ENCODE measurements at regions not wholly inside any gene's neighbourhood (a gene's known extent, or its start where the extent isn't known, plus 50 kb on each side); places are given as distances from the start of the nearest gene placed in this dataset.

GRCh38 chr4:117466388-117466787 lies 381.0 kb upstream of the TRAM1L1 start:
- DNase-seq (ENCODE audit: low read depth, low spot score), result no peak
- TF ChIP-seq CTCF (IDR thresholded peaks at IDR 0.05; ENCODE audit: low read depth, low read length), result no peak
- Histone ChIP-seq H3K9me3 (ENCODE audit: control insufficient read depth, insufficient read depth, low read length) (no peaks in the 10 kb centered on the region), H3K27me3 (ENCODE audit: control insufficient read depth, insufficient read depth, low read length) (no peaks in the 10 kb centered on the region), H3K27ac (ENCODE audit: low read depth, low read length) (no peak overlapping the region), H3K4me3 (ENCODE audit: low read depth, low read length) (no peak overlapping the region)
- ChIA-PET POLR2A (no interaction called here), CTCF (no interaction called here)

GRCh38 chr4:117467404-117467803 lies 382.0 kb upstream of the TRAM1L1 start:
- POLR2A ChIA-PET, result no interaction called here
- no peaks in the 10 kb centered on the region for H3K27me3 ChIP-seq (ENCODE audit: control insufficient read depth, insufficient read depth, low read length)
- no peak overlapping the region for H3K4me3 ChIP-seq (ENCODE audit: low read depth, low read length)
- H3K27ac ChIP-seq (ENCODE audit: low read depth, low read length), result no peak overlapping the region
- no peak for TF ChIP-seq CTCF (IDR thresholded peaks at IDR 0.05; ENCODE audit: low read depth, low read length)
- H3K9me3 ChIP-seq (ENCODE audit: control insufficient read depth, insufficient read depth, low read length), result no peaks in the 10 kb centered on the region
- CTCF ChIA-PET, result no interaction called here
- DNase-seq (ENCODE audit: low read depth, low spot score), result no peak

GRCh38 chr4:117474987-117475386 lies 389.6 kb upstream of the TRAM1L1 start:
- ChIA-PET POLR2A (no interaction called here), CTCF (no interaction called here)
- no peak for DNase-seq (ENCODE audit: low read depth, low spot score)
- Histone ChIP-seq H3K4me3 (ENCODE audit: low read depth, low read length) (no peak overlapping the region), H3K9me3 (ENCODE audit: control insufficient read depth, insufficient read depth, low read length) (no peaks in the 10 kb centered on the region), H3K27ac (ENCODE audit: low read depth, low read length) (no peak overlapping the region), H3K27me3 (ENCODE audit: control insufficient read depth, insufficient read depth, low read length) (no peaks in the 10 kb centered on the region)
- no peak for TF ChIP-seq CTCF (IDR thresholded peaks at IDR 0.05; ENCODE audit: low read depth, low read length)

GRCh38 chr4:117477925-117478324 lies 392.5 kb upstream of the TRAM1L1 start:
- TF ChIP-seq CTCF (IDR thresholded peaks at IDR 0.05; ENCODE audit: low read depth, low read length), result no peak
- ChIA-PET CTCF (no interaction called here), POLR2A (no interaction called here)

GRCh38 chr4:117478702-117479101 lies 393.3 kb upstream of the TRAM1L1 start:
- POLR2A ChIA-PET, result no interaction called here
- DNase-seq (ENCODE audit: low read depth, low spot score), result no peak
- CTCF ChIA-PET, result no interaction called here
- Histone ChIP-seq H3K27me3 (ENCODE audit: control insufficient read depth, insufficient read depth, low read length) (no peaks in the 10 kb centered on the region), H3K4me3 (ENCODE audit: low read depth, low read length) (no peak overlapping the region), H3K27ac (ENCODE audit: low read depth, low read length) (no peak overlapping the region), H3K9me3 (ENCODE audit: control insufficient read depth, insufficient read depth, low read length) (no peaks in the 10 kb centered on the region)
- TF ChIP-seq CTCF (IDR thresholded peaks at IDR 0.05; ENCODE audit: low read depth, low read length), result no peak

More at GRCh38 chr4:117477925-117478324, 392.5 kb upstream of the TRAM1L1 start:
- no peaks in the 10 kb centered on the region for H3K27me3 ChIP-seq (ENCODE audit: control insufficient read depth, insufficient read depth, low read length)
- DNase-seq (ENCODE audit: low read depth, low spot score), result no peak
- no peaks in the 10 kb centered on the region for H3K9me3 ChIP-seq (ENCODE audit: control insufficient read depth, insufficient read depth, low read length)
- H3K4me3 ChIP-seq (ENCODE audit: low read depth, low read length), result no peak overlapping the region
- no peak overlapping the region for H3K27ac ChIP-seq (ENCODE audit: low read depth, low read length)
